Prostate gland (tissue), 2 donors: ENCODE measurements at regions not wholly inside any gene's neighbourhood (a gene's known extent, or its start where the extent isn't known, plus 50 kb on each side); places are given as distances from the start of the nearest gene placed in this dataset.

Source experiments
- DNase-seq: peaks from one replicate; pipeline ENCODE4 v3.0.0-alpha.2; 2019; ENCODE audit warnings: low spot score
- H3K27ac ChIP-seq, 2 donors: fragments of 200-600 bp; sonication (generic); 2 replicates each; pipeline ENCODE4 v1.5.1; 2017 to 2019
- H3K27me3 ChIP-seq: fragments of 200-600 bp; sonication (generic); replicated peaks from 2 replicates; pipeline ENCODE4 v1.5.1; 2019; ENCODE audit not compliant: insufficient read depth
- H3K36me3 ChIP-seq, 2 donors: fragments of 200-600 bp; sonication (generic); 1 replicate in 1 of 2; 2 replicates in 1 of 2; pipeline versions ENCODE4 v1.5.1 to v1.8.1; 2017 to 2019
- H3K4me1 ChIP-seq: fragments of 200-600 bp; sonication (generic); replicated peaks from 2 replicates; pipeline ENCODE4 v1.5.1; 2019
- H3K4me3 ChIP-seq, 2 donors: fragments of 200-600 bp; sonication (generic); 2 replicates each; pipeline ENCODE4 v1.5.1; 2017 to 2019
- H3K9me3 ChIP-seq: fragments of 200-600 bp; sonication (generic); 2 replicates; pipeline ENCODE4 v1.5.1; 2017
- POLR2A ChIP-seq: fragments of 450-650 bp; IDR thresholded peaks from one replicate; pipeline ENCODE4 v1.6.1; 2016; ENCODE audit warnings: antibody characterized with exemption, mild to moderate bottlenecking
- POLR2AphosphoS5 ChIP-seq: sonication (generic); formaldehyde crosslinking; IDR thresholded peaks from one replicate; pipeline ENCODE4 v1.6.1; 2017; ENCODE audit warnings: antibody characterized with exemption
- WGBS: methylation state at CpG from one replicate; pipeline ENCODE4 v1.1.5; 2018; 5-methylcytosine and 5-hydroxymethylcytosine counted together
- intact Hi-C: fragments of 100-400 bp; cut with DNase I; formaldehyde crosslinking; loops from one replicate; pipeline ENCODE4 v1.14.2; 2022
- TF ChIP-seq, protein P1 (sequence below), 4 experiments: fragments of 200-600 bp in 2 of 4; fragments of 450-650 bp in 2 of 4; sonication (generic) in 2 of 4; IDR thresholded peaks; 1 replicate in 3 of 4; 2 replicates in 1 of 4; pipeline ENCODE4 v1.5.1; 2016 to 2019; ENCODE audit warnings: antibody characterized with exemption in 4 of 4, mild to moderate bottlenecking in 2 of 4, moderate library complexity in 2 of 4

DNA sequence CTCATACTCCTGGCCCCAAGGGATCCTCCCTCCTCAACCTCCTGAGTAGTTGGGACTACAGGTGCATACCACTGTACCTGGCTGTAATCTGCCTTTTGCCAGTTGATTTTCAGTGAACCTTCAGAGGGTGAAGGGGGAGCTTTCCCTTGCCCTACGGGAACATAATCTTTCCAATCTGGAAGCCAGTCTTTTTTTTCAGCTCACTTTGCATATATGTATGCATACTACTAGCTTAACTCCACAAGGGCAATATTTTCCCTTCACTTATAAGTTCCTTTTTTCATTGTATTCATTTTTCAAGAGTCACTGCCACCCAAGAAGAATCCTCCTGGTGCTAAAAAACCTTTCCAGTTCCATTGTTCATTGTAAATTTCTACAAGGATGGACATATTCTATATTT is 53.4 kb upstream of the GCM1 start:
- H3K4me1 ChIP-seq = no peaks in the 10 kb centered on the region
- H3K27me3 ChIP-seq = no peaks in the 10 kb centered on the region
- DNase-seq = no peak
- no peaks in the 10 kb centered on the region for H3K36me3 ChIP-seq
- TF ChIP-seq, protein P1, sequence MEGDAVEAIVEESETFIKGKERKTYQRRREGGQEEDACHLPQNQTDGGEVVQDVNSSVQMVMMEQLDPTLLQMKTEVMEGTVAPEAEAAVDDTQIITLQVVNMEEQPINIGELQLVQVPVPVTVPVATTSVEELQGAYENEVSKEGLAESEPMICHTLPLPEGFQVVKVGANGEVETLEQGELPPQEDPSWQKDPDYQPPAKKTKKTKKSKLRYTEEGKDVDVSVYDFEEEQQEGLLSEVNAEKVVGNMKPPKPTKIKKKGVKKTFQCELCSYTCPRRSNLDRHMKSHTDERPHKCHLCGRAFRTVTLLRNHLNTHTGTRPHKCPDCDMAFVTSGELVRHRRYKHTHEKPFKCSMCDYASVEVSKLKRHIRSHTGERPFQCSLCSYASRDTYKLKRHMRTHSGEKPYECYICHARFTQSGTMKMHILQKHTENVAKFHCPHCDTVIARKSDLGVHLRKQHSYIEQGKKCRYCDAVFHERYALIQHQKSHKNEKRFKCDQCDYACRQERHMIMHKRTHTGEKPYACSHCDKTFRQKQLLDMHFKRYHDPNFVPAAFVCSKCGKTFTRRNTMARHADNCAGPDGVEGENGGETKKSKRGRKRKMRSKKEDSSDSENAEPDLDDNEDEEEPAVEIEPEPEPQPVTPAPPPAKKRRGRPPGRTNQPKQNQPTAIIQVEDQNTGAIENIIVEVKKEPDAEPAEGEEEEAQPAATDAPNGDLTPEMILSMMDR (IDR thresholded peaks at IDR 0.05) = no peak
- TF ChIP-seq POLR2A (no peak), POLR2AphosphoS5 (no peak)
- no peak overlapping the region for H3K4me3 ChIP-seq
- no peaks in the 10 kb centered on the region for H3K9me3 ChIP-seq
- WGBS = 66% methylated on average over 1 of the region's 1 CpG
- H3K27ac ChIP-seq = no peak overlapping the region
- intact Hi-C loops = no loop called here

DNA sequence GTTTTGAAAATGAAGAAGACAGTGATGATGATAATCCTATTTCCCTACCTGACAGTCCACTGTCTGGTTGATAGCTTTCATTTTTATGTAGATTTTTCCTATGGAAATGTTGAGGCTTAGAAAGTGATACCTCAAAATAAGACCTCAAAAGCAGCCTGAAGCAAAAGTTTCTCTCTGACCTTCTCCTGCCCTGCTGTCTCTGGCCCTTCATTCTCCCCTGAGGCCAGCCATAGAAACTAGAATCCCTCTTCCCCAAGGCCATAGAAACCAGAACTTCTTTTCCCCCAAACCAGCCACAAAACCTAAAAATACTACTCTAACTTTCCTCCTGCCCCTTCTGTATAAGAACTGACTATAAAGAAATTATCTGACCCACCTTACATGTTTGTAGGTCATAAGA is 52.6 kb upstream of the GCM1 start:
- H3K27me3 ChIP-seq = no peaks in the 10 kb centered on the region
- H3K36me3 ChIP-seq = no peaks in the 10 kb centered on the region
- H3K4me3 ChIP-seq = no peak overlapping the region
- no peak for DNase-seq
- TF ChIP-seq POLR2A (no peak), POLR2AphosphoS5 (no peak)
- TF ChIP-seq, protein P1 (IDR thresholded peaks at IDR 0.05) = no peak
- no peaks in the 10 kb centered on the region for H3K9me3 ChIP-seq
- H3K4me1 ChIP-seq = no peaks in the 10 kb centered on the region
- H3K27ac ChIP-seq = no peak overlapping the region
- intact Hi-C loops = no loop called here

DNA sequence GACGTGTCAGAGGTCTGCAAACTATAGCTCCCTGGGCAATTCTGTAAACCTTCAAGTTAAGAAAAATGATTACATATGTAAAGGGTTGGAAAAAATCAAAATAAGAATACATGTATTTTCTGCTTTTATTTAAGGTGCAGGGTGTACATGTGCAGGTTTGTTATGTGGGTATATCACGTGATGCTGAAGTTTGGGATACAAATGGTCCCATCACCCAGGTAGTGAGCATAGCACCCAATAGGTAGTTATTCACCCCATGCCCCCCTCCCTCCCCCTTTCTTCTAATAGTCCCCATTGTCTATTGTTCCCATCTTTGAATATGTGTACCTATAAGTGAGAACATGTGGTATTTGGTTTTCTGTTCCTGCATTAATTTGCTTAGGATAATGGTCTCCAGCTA is 51.1 kb upstream of the GCM1 start:
- Histone ChIP-seq H3K36me3 (no peaks in the 10 kb centered on the region), H3K4me3 (no peak overlapping the region), H3K4me1 (no peaks in the 10 kb centered on the region), H3K27me3 (no peaks in the 10 kb centered on the region), H3K27ac (no peak overlapping the region), H3K9me3 (no peaks in the 10 kb centered on the region)
- intact Hi-C loops = no loop called here
- TF ChIP-seq, protein P1 (IDR thresholded peaks at IDR 0.05) = no peak
- TF ChIP-seq POLR2A (no peak), POLR2AphosphoS5 (no peak)
- 94% methylated on average over 2 of the region's 2 CpGs for WGBS
- no peak for DNase-seq

DNA sequence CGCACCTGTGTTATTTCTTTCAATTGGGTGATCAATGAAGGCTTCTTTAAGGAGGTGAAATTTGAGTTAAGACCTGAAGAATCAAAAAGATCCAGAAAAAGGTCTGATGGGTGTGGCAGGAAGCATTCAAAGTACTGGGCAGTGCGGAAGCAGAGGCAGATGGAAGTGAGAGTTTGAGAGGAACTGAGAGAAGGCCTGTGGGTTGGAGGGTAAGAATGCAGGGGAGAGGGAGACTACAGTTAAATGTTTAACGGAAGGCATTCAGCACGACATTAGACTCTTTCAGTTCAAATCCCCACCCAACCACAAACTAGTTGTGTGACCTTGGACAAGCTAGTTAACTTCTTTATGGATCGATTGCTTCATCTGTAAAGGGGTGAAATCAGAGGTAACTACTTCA is 50.5 kb upstream of the GCM1 start:
- no peaks in the 10 kb centered on the region for H3K9me3 ChIP-seq
- DNase-seq = no peak
- H3K27ac ChIP-seq = no peak overlapping the region
- intact Hi-C loops = no loop called here
- 83% methylated on average over 5 of the region's 5 CpGs for WGBS
- TF ChIP-seq, protein P1 (IDR thresholded peaks at IDR 0.05) = no peak
- TF ChIP-seq POLR2AphosphoS5 (no peak), POLR2A (no peak)
- H3K36me3 ChIP-seq = no peaks in the 10 kb centered on the region
- no peaks in the 10 kb centered on the region for H3K4me1 ChIP-seq
- H3K27me3 ChIP-seq = no peaks in the 10 kb centered on the region
- H3K4me3 ChIP-seq = no peak overlapping the region
